ENCODE measurements at regions not wholly inside any gene's neighbourhood (a gene's known extent, or its start where the extent isn't known, plus 50 kb on each side); places are given as distances from the start of the nearest gene placed in this dataset.

DNA sequence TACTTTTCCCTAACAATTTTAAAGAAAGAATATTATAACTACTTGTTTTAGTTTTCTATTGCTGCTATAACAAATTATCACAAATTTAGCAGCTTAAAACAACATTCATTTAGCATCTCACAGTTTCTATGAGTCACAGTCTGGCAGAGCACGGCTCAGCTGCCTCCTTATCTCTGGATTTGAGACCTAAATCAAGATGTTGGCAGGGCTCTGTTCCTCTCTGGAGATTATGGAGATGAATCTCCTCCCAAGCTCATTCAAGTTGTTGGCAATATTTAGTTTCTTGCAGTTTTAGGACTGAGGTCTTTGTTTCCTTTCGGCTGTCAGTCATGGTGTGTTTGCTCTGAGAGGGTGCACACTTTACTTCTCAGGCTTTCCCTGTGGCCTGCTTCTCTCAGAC is 1065.8 kb upstream of the EYS start:
- Histone ChIP-seq H3K9ac (no peak overlapping the region), H3K36me3 (ENCODE audit: insufficient read depth) (no peaks in the 10 kb centered on the region), H3K4me1 (ENCODE audit: low read depth, poor library complexity, severe bottlenecking) (no peaks in the 10 kb centered on the region), H3K4me3 (IDR thresholded peaks at IDR 0.05; ENCODE audit: insufficient read depth, low read depth, low read length) (no peak overlapping the region), H3K27me3 (ENCODE audit: insufficient read depth, low read depth) (no peaks in the 10 kb centered on the region), H3K4me2 (no peak overlapping the region), H4K20me1 (ENCODE audit: insufficient read depth) (no peaks in the 10 kb centered on the region), H3K27ac (no peak overlapping the region), H2AFZ (ENCODE audit: low read depth) (no peak overlapping the region), H3K79me2 (ENCODE audit: insufficient read depth, low read depth) (no peaks in the 10 kb centered on the region)
- TF ChIP-seq, protein P1, sequence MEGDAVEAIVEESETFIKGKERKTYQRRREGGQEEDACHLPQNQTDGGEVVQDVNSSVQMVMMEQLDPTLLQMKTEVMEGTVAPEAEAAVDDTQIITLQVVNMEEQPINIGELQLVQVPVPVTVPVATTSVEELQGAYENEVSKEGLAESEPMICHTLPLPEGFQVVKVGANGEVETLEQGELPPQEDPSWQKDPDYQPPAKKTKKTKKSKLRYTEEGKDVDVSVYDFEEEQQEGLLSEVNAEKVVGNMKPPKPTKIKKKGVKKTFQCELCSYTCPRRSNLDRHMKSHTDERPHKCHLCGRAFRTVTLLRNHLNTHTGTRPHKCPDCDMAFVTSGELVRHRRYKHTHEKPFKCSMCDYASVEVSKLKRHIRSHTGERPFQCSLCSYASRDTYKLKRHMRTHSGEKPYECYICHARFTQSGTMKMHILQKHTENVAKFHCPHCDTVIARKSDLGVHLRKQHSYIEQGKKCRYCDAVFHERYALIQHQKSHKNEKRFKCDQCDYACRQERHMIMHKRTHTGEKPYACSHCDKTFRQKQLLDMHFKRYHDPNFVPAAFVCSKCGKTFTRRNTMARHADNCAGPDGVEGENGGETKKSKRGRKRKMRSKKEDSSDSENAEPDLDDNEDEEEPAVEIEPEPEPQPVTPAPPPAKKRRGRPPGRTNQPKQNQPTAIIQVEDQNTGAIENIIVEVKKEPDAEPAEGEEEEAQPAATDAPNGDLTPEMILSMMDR (conservative IDR thresholded peaks at IDR 0.05; ENCODE audit: low read depth, low read length): no peak

GRCh38 chr6:66771626-66772025 is 1064.6 kb upstream of the EYS start:
- H3K79me2 ChIP-seq (ENCODE audit: insufficient read depth, low read depth): no peaks in the 10 kb centered on the region
- H3K4me1 ChIP-seq (ENCODE audit: low read depth, poor library complexity, severe bottlenecking): no peaks in the 10 kb centered on the region
- H3K4me3 ChIP-seq (IDR thresholded peaks at IDR 0.05; ENCODE audit: insufficient read depth, low read depth, low read length): no peak overlapping the region
- H3K27ac ChIP-seq: no peak overlapping the region
- TF ChIP-seq, protein P1 (conservative IDR thresholded peaks at IDR 0.05; ENCODE audit: low read depth, low read length): no peak
- H3K36me3 ChIP-seq (ENCODE audit: insufficient read depth): no peaks in the 10 kb centered on the region
- H3K27me3 ChIP-seq (ENCODE audit: insufficient read depth, low read depth): no peaks in the 10 kb centered on the region
- no peak overlapping the region for H2AFZ ChIP-seq (ENCODE audit: low read depth)
- H3K9ac ChIP-seq: no peak overlapping the region
- no peaks in the 10 kb centered on the region for H4K20me1 ChIP-seq (ENCODE audit: insufficient read depth)
- H3K4me2 ChIP-seq: no peak overlapping the region

DNA sequence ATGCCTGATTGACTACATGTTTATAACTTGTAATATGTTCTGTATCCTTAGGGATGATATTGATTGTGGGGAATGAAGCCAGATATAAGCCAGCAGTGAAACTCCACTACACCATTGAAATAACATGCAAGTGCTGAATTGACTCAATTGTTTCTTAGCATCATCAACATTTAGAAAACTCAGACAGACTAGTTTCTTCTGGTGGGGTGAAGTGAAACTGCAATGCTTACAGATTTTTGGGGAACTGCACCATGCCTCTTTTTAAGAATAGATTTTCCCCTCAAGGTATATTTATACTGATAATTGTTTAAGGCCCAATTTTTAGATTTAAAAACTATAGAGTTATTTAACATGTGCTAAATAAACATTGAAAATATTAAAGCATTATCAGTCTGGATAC is 1044.6 kb upstream of the EYS start:
- H3K4me2 ChIP-seq: peak overlapping the region; percentile 56
- no peaks in the 10 kb centered on the region for H3K36me3 ChIP-seq (ENCODE audit: insufficient read depth)
- H3K27ac ChIP-seq: peak overlapping the region; percentile 39; the same call in 1 of the 2 replicates
- no peaks in the 10 kb centered on the region for H3K79me2 ChIP-seq (ENCODE audit: insufficient read depth, low read depth)
- H4K20me1 ChIP-seq (ENCODE audit: insufficient read depth): no peaks in the 10 kb centered on the region
- H3K9ac ChIP-seq: no peak overlapping the region
- no peak overlapping the region for H3K4me3 ChIP-seq (IDR thresholded peaks at IDR 0.05; ENCODE audit: insufficient read depth, low read depth, low read length)
- H2AFZ ChIP-seq (ENCODE audit: low read depth): no peak overlapping the region
- no peaks in the 10 kb centered on the region for H3K27me3 ChIP-seq (ENCODE audit: insufficient read depth, low read depth)
- TF ChIP-seq, protein P1 (conservative IDR thresholded peaks at IDR 0.05; ENCODE audit: low read depth, low read length): no peak
- H3K4me1 ChIP-seq (ENCODE audit: low read depth, poor library complexity, severe bottlenecking): peaks cover 27% of the 10 kb centered on the region

DNA sequence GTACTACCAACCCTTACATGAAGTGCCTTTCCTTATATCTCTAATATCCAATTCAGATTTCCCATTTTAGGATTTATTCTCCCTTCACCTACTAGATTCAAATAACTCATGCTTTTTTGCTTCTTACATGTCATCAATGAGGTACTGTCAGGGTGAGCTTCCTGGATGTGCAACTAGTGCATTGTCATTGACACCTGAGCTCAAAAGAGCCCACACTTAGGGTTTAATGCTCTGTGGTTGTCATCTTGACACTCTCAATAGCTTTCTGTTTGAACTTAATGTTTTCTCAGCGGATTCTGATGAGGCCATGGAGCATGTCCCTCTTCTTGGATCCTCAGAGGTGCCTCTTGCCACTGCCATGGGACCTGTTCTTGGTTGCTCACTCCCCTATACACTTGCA is 1033.3 kb upstream of the EYS start:
- no peaks in the 10 kb centered on the region for H4K20me1 ChIP-seq (ENCODE audit: insufficient read depth)
- no peaks in the 10 kb centered on the region for H3K27me3 ChIP-seq (ENCODE audit: insufficient read depth, low read depth)
- H3K4me2 ChIP-seq: no peak overlapping the region
- no peak overlapping the region for H3K4me3 ChIP-seq (IDR thresholded peaks at IDR 0.05; ENCODE audit: insufficient read depth, low read depth, low read length)
- TF ChIP-seq, protein P1 (conservative IDR thresholded peaks at IDR 0.05; ENCODE audit: low read depth, low read length): no peak
- H3K9ac ChIP-seq: no peak overlapping the region
- no peaks in the 10 kb centered on the region for H3K79me2 ChIP-seq (ENCODE audit: insufficient read depth, low read depth)
- H2AFZ ChIP-seq (ENCODE audit: low read depth): no peak overlapping the region
- H3K36me3 ChIP-seq (ENCODE audit: insufficient read depth): no peaks in the 10 kb centered on the region
- no peak overlapping the region for H3K27ac ChIP-seq
- no peaks in the 10 kb centered on the region for H3K4me1 ChIP-seq (ENCODE audit: low read depth, poor library complexity, severe bottlenecking)
